Right forelimb (tissue), 1 donor: ENCODE measurements at regions not wholly inside any gene's neighbourhood (a gene's known extent, or its start where the extent isn't known, plus 50 kb on each side); places are given as distances from the start of the nearest gene placed in this dataset.

Experiments used
- DNase-seq: peaks from one replicate; pipeline ENCODE4 v3.0.0-alpha.2; 2018

DNA sequence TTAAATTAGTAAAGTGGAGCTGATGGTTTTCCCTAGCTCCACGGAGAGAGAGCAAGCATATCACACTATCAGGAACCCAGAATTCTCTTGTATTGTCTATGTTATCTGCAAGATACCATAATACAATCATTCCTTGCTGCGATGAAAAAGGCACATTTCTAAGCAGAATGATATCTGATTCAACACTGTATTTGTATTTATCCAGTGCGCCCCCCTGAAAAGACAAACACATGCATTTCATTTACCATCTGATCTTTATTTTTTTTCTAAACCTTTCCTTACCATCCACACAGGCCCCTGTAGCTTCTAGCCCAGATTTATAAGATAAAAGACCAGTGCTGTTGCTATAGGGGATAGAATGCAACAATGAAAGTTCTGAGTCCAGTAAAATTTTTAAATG is 420.6 kb downstream of the TDRD15 start:
- no peak for DNase-seq

DNA sequence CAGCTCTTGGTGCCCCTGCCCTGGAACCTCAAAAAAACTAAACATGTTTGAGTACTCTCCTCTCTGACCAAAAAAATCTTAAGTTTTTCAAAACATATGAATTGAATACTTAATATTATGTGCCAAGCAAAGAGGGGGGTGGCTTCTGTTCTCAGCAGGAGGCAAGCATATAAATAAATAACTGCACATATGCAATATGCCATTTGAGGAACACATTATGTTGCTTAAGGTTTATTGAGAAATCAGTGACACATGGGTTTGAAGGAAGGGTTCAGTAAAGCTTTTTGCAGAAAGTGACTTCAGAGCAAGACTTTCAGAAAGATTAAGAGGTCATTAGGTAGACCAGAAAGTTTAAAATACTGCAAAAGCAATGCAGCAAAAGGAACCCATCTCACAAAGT is 429.2 kb downstream of the TDRD15 start:
- no peak for DNase-seq

DNA sequence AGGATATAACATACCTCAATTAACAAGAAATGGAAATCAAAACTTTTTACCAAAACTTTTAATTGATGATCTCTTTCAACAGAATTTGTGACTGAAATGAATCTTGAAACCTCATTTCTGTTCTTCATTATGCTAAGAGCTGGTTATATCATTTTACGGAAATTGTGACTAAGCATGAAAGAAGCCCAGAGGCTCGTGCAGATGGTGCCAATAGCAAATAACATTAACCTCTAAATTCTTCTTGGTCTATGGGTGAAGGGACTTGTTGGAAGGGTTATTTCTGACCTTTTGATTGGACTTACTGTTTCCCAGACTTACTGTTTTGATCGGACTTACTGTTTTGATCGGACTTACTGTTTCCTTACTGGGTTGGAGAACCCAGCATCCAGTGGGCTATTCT is 435.6 kb downstream of the TDRD15 start:
- no peak for DNase-seq

DNA sequence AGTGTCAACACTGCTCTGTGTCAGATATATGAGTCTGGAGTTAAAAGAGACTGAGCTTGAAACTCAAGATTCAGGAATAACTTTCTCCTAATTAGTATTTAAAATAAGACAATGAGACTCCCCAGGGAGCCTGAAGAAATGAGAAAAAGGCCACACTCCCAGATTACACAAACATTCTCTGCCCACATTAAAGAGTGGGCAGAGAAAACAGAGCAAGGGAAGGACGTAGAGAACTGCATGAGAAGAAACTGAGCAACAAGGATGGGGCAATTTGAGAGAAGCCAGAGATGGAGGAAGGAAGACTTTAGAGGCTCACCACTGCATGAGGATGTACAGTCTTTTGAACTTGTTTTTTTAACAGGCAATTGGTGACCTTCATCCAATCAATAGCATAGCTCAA is 438.2 kb downstream of the TDRD15 start:
- DNase-seq, result no peak

GRCh38 chr2:21567395-21567794 is 443.6 kb downstream of the TDRD15 start:
- DNase-seq, result no peak

GRCh38 chr2:21571686-21572085 is 447.9 kb downstream of the TDRD15 start:
- DNase-seq, result no peak

DNA sequence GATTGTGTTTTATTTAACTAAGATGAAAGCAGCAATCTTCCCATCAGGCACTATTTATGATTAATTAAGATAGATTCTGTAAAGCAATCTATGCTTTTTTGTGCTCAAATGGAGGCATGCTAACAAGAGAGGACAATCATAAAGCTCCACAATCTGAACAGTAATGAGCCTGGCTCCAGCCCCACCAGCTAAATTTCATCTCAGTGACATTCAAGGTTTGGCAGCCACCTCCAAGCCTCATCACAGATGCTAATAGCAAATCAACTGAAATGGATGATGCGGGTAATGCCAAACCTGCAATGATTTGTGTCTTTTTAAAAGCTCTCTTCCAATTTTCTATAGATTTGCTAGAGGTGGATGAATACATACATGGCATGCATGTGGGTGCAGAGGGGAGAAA is 456.6 kb downstream of the TDRD15 start:
- no peak for DNase-seq

GRCh38 chr2:21585881-21586280 is 462.1 kb downstream of the TDRD15 start:
- DNase-seq, result no peak

DNA sequence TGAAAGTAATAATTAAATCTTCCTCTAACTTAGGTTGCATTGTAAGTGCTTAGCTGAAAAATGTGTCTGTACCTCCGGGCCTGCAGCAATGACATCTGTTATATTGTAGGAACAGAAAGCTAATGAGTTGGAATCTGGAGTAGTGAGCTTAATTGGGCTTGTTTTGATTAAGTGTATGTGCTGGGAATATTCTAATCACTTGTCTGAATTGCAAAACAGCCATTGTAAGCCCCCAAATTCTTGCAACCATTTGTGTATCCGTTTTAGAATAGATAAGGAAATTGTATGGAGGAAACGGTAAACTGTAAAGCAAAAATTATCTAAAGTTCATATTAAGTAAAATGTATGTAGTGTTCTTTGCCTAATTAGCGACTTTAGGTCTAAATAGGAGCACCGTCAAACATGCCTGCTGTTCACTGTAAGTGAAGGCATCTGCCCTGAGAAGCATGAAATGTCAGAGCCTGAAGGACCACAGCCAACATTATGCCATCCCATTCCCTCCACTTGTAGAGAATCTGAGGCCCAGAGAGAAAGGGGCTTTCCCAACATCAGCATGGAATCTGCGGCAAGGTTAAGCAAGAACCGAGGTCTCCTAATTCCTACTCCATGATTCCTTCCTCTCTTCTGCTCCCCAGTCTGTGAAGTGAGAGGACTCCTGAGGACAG is 466.4 kb downstream of the TDRD15 start:
- no peak for DNase-seq

DNA sequence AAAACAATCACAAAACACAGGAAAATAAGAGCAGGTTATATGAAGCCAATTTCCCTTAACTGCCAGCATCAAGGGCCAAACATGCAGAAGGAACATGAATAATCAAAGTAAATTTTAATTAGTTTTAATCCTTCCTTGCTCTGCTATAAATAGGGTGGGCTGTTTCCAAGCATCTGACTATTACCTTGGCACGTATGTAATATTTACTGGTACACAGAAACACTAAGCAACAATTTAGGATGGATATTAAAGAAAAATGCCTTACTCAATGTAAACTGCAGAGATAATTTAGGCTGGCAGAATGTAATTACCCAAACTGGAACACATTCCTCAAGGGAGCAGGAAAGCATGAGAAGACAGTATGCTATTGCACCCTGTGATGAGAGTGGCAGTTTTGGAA is 468.2 kb downstream of the TDRD15 start:
- no peak for DNase-seq

DNA sequence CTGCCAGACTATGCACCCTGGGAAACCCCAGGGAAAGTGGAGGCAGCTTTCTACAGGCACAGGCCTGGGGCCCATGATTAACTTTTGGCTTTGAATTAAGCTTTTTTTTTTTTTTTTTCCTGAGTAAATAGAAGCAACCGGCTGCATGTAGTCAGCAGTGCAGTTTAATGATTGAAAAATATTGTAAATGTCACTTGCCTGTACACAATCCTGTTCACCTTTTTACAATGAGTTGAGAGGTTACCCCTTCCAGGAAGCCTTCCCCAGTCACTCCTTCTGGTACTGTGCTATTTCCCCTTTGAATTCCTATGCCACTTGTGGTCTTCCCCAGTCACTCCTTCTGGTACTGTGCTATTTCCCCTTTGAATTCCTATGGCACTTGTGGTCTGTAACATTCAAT is 475.6 kb downstream of the TDRD15 start:
- DNase-seq, result no peak

- DNase-seq, result no peak
Measured at GRCh38 chr2:21602789-21603188, 479.0 kb downstream of the TDRD15 start.

DNA sequence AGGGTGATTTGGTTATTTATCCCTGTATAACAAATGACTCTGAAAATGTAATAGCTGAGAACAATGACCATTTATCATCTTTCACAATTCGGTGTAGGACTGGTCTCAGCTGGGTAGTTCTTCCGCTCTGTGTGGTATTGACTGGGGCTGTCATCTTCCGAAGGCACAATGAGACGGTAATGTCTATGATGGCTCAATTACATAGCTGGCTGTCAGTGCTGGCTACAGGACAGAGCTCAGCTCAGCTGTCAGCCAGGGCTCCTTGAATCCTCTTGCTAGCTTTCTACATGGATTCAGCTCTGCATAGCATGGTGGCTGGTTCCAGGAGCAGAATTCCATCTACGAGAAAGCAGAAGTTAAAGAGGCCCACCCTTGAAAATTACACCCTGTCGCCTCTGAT is 483.8 kb downstream of the TDRD15 start:
- no peak for DNase-seq

GRCh38 chr2:21610304-21610703 is 486.5 kb downstream of the TDRD15 start:
- DNase-seq, result no peak

DNA sequence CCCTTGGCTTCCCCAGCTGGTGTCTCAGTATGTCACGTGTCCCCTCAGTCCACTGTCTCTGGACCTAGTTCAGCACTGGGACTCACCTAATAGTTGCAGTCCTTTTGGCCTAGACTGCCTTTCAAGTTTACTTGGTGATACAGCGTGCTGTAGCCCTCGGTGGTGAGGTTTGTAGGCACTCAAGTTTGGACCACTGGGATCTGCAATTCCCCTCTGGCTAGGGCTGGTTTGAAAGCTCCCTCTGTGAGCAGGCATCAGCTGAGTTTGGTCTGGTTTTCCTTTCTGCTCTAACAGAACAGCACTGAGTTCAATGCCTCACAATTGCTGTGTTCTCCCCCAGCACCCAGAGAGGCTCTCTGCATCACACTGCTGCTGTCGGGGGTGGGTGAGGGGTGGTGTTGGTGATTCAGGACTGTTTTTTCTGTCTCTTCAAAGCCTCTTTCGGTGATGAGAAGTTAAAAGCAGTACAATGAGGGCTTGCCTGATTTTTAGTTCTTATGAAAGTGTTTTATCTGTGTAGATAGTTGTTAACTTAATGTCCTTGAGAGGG is 494.2 kb downstream of the TDRD15 start:
- DNase-seq, result no peak

- DNase-seq, result no peak
Measured at GRCh38 chr2:21620771-21621170, 497.0 kb downstream of the TDRD15 start.

- no peak for DNase-seq
Measured at GRCh38 chr2:21627938-21628337, 504.2 kb downstream of the TDRD15 start.

- DNase-seq, result no peak
Measured at GRCh38 chr2:21633015-21633414, 509.2 kb downstream of the TDRD15 start.

DNA sequence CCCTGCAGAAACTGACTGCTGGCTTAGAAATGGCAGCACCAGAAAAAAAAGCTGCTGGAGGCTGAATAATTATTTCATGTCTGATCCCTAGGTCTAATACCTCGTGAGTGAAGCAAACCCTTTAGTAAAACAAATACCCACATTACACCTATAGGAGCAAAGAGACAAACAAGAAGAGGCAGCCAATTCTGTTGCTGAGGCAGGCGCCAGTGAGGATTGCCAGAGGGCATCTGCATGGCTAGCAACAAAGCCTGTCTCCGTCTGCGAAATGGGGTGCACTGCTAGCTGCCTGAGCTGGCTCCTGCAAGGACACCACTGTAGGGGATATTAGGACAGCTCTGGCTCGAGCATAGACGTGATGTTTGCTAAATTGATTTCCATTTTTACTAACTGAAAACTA is 509.7 kb downstream of the TDRD15 start:
- DNase-seq, result no peak

- no peak for DNase-seq
Measured at GRCh38 chr2:21633911-21634310, 510.1 kb downstream of the TDRD15 start.

DNA sequence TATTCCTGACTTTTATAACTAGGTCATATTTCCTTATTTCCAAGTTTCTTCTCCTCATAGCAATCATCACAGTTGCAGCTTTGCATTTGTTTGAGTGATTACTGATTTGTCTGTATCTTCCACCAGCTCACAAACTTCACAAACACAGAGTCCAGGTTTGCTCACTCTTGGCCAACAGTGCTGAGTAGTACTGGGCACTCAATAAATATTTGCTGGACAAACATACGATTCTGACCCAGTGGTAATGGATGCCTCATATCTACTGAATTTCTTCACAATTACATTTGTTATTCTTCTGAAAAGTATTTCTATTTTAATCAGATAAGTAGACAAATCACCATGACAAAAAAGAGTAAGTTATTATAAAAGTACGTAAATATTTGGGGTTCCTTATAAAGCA is 516.3 kb downstream of the TDRD15 start:
- DNase-seq, result no peak

DNA sequence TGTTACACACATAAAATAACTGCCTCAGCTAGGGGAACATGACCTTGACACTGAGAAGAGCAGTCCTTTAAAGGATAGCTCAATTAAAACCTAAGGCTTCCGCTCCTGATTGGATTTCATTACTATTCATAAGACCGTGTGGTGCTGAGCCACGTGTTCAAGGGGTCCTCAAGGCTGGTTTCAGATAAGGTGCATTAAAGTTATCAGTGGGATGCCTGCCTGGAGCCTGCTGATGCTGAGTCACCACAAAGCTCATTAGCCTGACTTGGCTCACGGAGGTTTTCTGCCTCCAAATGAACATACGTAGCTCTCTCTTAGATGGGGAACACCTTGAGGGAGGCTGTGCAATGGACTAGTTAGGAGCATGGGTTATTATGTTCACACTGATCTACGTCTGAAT is 518.9 kb downstream of the TDRD15 start:
- DNase-seq, result no peak

DNA sequence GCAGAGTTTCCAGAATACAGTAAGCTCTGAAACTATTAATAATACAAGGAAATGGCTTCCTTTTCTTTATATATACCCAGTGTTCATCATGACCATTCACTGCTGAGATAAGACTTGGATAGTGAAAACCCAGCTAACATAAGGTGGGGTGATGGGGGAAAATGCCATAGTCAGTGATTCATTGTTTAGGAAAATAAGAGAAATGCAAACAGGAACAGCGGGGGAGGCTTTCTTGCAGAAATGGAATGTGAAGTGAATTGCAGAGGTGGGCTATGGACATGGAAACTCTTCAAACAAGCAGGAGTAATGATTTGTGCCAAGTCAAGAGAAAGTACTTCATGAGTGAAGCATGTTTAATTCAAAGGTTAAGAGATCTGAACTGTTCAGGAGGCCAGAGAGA is 519.4 kb downstream of the TDRD15 start:
- no peak for DNase-seq

DNA sequence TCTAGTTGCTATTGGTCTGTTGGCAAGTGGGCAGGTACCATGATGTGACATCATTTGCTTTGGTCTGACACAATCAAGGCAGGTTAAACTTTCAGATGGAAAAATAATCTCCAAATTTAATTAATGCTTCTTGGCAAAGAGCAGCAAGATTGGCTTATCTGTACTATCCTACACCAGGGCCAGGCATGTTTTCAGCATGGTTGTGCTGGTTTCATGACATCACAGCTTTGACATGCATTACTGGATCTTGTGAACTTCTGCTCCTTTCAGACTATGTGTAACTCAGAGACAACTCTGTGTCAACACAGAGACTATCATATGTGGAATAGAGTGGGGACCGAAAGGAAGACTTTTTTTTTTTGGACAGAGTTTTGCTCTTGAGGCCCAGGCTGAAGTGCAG is 520.5 kb downstream of the TDRD15 start:
- no peak for DNase-seq

DNA sequence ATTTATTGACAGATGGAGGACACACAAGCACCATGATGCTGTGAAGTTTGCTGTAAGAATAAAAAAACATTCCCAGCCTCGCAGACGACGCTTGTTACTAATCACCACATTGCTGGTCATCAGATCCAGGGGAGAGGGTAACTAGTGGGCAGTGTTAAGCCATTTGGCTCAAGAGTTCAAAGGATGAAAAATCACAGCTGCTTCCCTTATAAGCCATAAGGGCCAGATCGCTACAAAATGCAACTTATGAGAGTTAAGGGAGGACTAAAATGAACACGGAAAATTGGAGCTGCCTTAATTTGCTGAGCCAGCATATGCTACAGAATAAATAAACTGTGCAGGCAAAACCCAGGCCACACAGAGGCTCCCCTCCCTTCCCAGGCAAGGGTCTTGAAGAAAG is 522.6 kb downstream of the TDRD15 start:
- DNase-seq, result no peak
